ENCODE measurements at regions not wholly inside any gene's neighbourhood (a gene's known extent, or its start where the extent isn't known, plus 50 kb on each side); places are given as distances from the start of the nearest gene placed in this dataset.

- DNase-seq (no peak), ATAC-seq (ENCODE audit: insufficient read depth, low FRiP score) (no peak)
- H3K9ac ChIP-seq (ENCODE audit: insufficient read depth in 1 of 2, low read length in 2 of 2) = no peak overlapping the region
- no peaks in the 10 kb centered on the region for H3K36me3 ChIP-seq (ENCODE audit: control insufficient read depth in 4 of 4, insufficient read depth in 4 of 4, low read length in 4 of 4)
- H3K4me1 ChIP-seq (ENCODE audit: control insufficient read depth in 5 of 5, insufficient read depth in 5 of 5, low read length in 5 of 5) = no peaks in the 10 kb centered on the region
- WGBS, 2 donors = 86 to 89% methylated on average over 8 of the region's 8 CpGs
- peaks cover 0 to 2% (median 0%) of the 10 kb centered on the region in 4 donors for H3K9me3 ChIP-seq (ENCODE audit: control insufficient read depth in 4 of 4, insufficient read depth in 3 of 4, low read length in 3 of 4)
- no peak for TF ChIP-seq CTCF (IDR thresholded peaks at IDR 0.05; ENCODE audit: control extremely low read depth, extremely low read depth)
- H3K4me3 ChIP-seq = no peak overlapping the region
- H3K27me3 ChIP-seq (ENCODE audit: control insufficient read depth in 3 of 3, insufficient read depth in 3 of 3, low read length in 2 of 3) = no peaks in the 10 kb centered on the region
- H3K27ac ChIP-seq (ENCODE audit: low read depth in 1 of 2, low read length in 1 of 2) = no peak overlapping the region
These were observed 118.7 kb downstream of the BMP2 start for GRCh38 chr20:6886065-6886729.

- Histone ChIP-seq H3K9me3 (ENCODE audit: control insufficient read depth in 4 of 4, insufficient read depth in 3 of 4, low read length in 3 of 4) (peaks cover 0 to 2% (median 0%) of the 10 kb centered on the region in 4 donors), H3K9ac (ENCODE audit: insufficient read depth in 1 of 2, low read length in 2 of 2) (no peak overlapping the region), H3K4me1 (ENCODE audit: control insufficient read depth in 5 of 5, insufficient read depth in 5 of 5, low read length in 5 of 5) (no peaks in the 10 kb centered on the region), H3K4me3 (no peak overlapping the region), H3K36me3 (ENCODE audit: control insufficient read depth in 4 of 4, insufficient read depth in 4 of 4, low read length in 4 of 4) (no peaks in the 10 kb centered on the region), H3K27me3 (ENCODE audit: control insufficient read depth in 3 of 3, insufficient read depth in 3 of 3, low read length in 2 of 3) (no peaks in the 10 kb centered on the region), H3K27ac (ENCODE audit: low read depth in 1 of 2, low read length in 1 of 2) (no peak overlapping the region)
- DNase-seq (no peak), ATAC-seq (ENCODE audit: insufficient read depth, low FRiP score) (no peak)
- WGBS, 2 donors = 79 to 92% methylated on average over 4 of the region's 4 CpGs
- no peak for TF ChIP-seq CTCF (IDR thresholded peaks at IDR 0.05; ENCODE audit: control extremely low read depth, extremely low read depth)
These were observed 120.5 kb downstream of the BMP2 start for GRCh38 chr20:6887966-6888365.

- TF ChIP-seq CTCF (IDR thresholded peaks at IDR 0.05; ENCODE audit: control extremely low read depth, extremely low read depth) = no peak
- Histone ChIP-seq H3K27me3 (ENCODE audit: control insufficient read depth in 3 of 3, insufficient read depth in 3 of 3, low read length in 2 of 3) (no peaks in the 10 kb centered on the region), H3K27ac (ENCODE audit: low read depth in 1 of 2, low read length in 1 of 2) (no peak overlapping the region), H3K4me1 (ENCODE audit: control insufficient read depth in 5 of 5, insufficient read depth in 5 of 5, low read length in 5 of 5) (no peaks in the 10 kb centered on the region), H3K9ac (ENCODE audit: insufficient read depth in 1 of 2, low read length in 2 of 2) (no peak overlapping the region), H3K36me3 (ENCODE audit: control insufficient read depth in 4 of 4, insufficient read depth in 4 of 4, low read length in 4 of 4) (no peaks in the 10 kb centered on the region), H3K9me3 (ENCODE audit: control insufficient read depth in 4 of 4, insufficient read depth in 3 of 4, low read length in 3 of 4) (peaks cover 0 to 2% (median 0%) of the 10 kb centered on the region in 4 donors), H3K4me3 (no peak overlapping the region)
- DNase-seq (no peak), ATAC-seq (ENCODE audit: insufficient read depth, low FRiP score) (no peak)
- WGBS, 2 donors = 59 to 67% methylated on average over 4 of the region's 4 CpGs
These were observed 121.4 kb downstream of the BMP2 start for GRCh38 chr20:6888736-6889395.

All from lung (tissue), 11 donors.